ENCODE measurements at regions not wholly inside any gene's neighbourhood (a gene's known extent, or its start where the extent isn't known, plus 50 kb on each side); places are given as distances from the start of the nearest gene placed in this dataset.
"Not testable (repeated sequence)": the region's sequence is repeated elsewhere in the genome, so short reads cannot be mapped to it uniquely, and the experiment has no call there.

GRCh38 chr7:96825285-96825684 is 115.6 kb upstream of the SEM1 start:
- DNase-seq (ENCODE audit: low read depth, low spot score), result no peak
- no peak overlapping the region for H3K27ac ChIP-seq

- no peak for DNase-seq (ENCODE audit: low read depth, low spot score)
- H3K27ac ChIP-seq, result no peak overlapping the region
Measured at GRCh38 chr7:96826089-96826488, 116.4 kb upstream of the SEM1 start.

- H3K27ac ChIP-seq, result no peak overlapping the region
- no peak for DNase-seq (ENCODE audit: low read depth, low spot score)
Measured at GRCh38 chr7:96827701-96828100, 118.1 kb upstream of the SEM1 start.

DNA sequence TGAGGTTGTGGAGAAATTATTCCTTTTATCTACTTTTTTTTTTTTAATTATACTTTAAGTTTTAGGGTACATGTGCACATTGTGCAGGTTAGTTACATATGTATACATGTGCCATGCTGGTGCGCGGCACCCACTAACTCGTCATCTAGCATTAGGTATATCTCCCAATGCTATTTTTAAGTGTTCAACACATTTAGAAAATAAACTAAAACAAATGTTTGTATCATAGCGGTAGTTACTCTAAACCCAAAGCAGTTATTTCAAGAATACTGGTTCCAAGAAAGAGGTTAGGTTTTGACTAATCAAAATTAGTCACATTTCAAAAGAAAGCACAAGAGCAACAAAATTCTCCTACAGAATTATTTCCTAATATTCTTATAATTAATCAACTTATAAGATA is 119.5 kb upstream of the SEM1 start:
- not testable (repeated sequence) for H3K27ac ChIP-seq; DNase-seq (ENCODE audit: low read depth, low spot score)

DNA sequence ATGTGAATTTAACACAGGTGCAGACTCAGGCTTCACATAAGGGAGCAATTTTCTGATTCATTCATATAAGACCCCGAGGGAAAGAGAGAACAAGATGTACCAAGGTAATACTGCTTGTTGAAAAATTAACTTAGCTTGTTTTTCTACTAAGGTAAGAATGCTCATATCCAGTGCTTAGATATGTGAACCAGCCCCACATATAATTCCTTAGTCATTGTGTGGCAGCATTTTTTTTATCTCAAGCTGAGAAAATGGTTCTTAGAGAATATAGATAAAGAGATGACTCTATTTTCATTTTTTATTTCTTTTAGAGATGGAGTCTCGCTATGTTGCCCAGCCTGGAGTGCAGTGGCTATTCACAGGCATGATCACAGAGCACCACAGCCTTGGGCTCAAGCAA is 121.8 kb upstream of the SEM1 start:
- DNase-seq (ENCODE audit: low read depth, low spot score), result no peak

GRCh38 chr7:96832092-96832662 is 122.5 kb upstream of the SEM1 start:
- no peak overlapping the region for H3K27ac ChIP-seq
- DNase-seq (ENCODE audit: low read depth, low spot score), result no peak

More for the DNA sequence above, 121.8 kb upstream of the SEM1 start:
- no peak overlapping the region for H3K27ac ChIP-seq

DNA sequence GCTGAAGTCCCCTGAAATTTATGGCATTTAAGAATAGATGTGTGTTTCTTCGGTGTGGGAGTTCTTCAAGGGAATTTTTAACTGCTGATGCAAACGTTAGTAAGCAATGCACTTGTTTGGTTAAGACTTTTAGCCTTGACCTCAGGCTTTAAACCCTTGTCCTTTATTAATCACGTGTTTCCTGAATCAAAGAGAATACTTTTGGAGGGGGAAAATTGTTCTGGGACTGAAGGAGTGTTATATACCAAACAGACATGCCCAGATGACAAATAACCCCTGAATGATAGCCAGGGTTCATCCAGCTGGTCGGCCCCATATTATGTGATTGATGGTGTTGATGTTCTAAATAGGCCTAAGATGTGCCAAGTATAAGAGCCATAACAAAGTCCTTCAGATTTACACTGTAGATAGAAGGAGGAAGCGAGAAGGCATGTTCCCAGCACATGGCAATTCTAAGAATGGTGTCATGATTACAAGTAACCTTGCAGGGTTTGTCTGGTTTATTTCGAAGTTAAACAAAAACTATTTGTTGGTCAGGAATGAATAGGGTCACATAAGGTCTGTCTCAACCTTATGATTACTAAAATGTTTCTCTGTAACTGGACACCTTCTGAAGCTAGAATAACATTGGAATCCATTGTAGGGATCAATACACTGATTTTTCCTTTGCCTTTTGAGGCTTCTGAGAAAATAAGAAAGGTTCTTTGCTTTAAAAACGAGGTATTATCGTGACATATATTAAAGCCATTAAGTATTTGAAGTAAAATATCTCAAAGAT is 124.2 kb upstream of the SEM1 start:
- H3K27ac ChIP-seq, result peak overlapping the region; percentile 2
- no peak for DNase-seq (ENCODE audit: low read depth, low spot score)

DNA sequence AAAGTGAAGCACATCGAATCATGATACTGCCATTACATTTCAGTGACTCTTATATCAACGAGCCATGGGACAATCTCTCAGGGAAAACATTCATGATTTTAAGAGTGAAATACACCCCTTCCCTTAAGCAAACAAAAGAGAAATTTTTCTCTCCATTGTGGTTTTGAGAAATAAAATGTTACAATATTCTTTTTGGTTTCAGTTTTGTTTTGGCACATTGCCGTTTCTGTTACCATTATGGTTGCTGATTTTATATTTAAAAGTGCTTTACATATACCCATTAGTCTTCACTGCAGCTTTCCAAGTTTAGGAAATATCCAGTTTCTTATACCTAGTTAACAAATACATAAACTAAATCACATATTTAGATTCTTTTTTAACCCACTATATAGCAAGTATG is 126.8 kb upstream of the SEM1 start:
- no peak overlapping the region for H3K27ac ChIP-seq
- no peak for DNase-seq (ENCODE audit: low read depth, low spot score)

DNA sequence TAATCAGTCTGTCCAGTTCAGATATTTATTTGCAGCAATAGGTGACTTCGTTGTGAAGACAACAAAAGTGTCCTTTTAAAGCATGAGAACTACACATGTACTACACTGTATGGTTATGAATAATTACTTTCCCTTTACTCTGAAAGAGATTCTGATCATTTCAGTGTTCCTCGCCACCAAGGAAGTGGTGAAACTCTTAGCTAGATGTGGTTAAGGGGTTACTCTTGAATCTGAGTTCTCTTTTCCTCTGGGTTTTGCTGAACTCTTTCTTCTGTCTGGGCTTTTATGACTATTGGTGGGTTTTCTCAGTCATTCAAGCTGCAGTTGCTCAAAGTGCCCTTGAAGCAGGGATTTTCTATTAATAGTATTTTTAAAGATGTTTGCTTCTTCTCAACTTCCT is 127.9 kb upstream of the SEM1 start:
- no peak overlapping the region for H3K27ac ChIP-seq
- DNase-seq (ENCODE audit: low read depth, low spot score), result no peak

GRCh38 chr7:96838481-96838880 is 128.8 kb upstream of the SEM1 start:
- DNase-seq (ENCODE audit: low read depth, low spot score), result no peak
- H3K27ac ChIP-seq, result no peak overlapping the region

- H3K27ac ChIP-seq, result no peak overlapping the region
- no peak for DNase-seq (ENCODE audit: low read depth, low spot score)
Measured at GRCh38 chr7:96855139-96855538, 145.5 kb upstream of the SEM1 start.

- no peak for DNase-seq (ENCODE audit: low read depth, low spot score)
- H3K27ac ChIP-seq, result no peak overlapping the region
Measured at GRCh38 chr7:96855691-96856090, 146.0 kb upstream of the SEM1 start.

GRCh38 chr7:96869538-96869937 is 135.8 kb upstream of the DLX6 start:
- no peak for DNase-seq (ENCODE audit: low read depth, low spot score)
- no peak overlapping the region for H3K27ac ChIP-seq

GRCh38 chr7:96870185-96870584 is 135.2 kb upstream of the DLX6 start:
- no peak for DNase-seq (ENCODE audit: low read depth, low spot score)
- H3K27ac ChIP-seq, result peak overlapping the region; percentile 54

GRCh38 chr7:96870934-96871333 is 134.4 kb upstream of the DLX6 start:
- H3K27ac ChIP-seq, result peak overlapping the region; percentile 54
- DNase-seq (ENCODE audit: low read depth, low spot score), result no peak

GRCh38 chr7:96887426-96887825 is 117.9 kb upstream of the DLX6 start:
- no peak overlapping the region for H3K27ac ChIP-seq
- peak; percentile 50 for DNase-seq (ENCODE audit: low read depth, low spot score)

DNA sequence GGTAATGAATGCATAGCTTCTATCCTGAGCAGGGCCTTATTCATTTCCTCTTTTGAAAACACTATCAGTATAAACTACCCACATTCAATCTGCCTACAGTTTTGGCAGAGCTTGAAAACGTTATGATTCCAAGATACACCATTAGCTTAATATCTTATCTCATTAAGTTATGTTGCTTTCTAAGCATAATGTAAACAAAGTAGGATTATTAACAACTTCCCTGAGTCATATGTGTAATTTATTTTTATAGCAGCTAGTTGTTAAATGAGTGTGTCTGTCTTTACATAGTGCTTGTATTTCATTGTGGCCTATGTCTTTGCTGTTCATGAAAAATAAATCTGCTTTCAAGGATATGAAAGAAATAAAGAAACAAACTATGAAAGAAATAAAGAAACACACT is 106.2 kb upstream of the DLX6 start:
- no peak for DNase-seq (ENCODE audit: low read depth, low spot score)
- H3K27ac ChIP-seq, result no peak overlapping the region

GRCh38 chr7:96901822-96902445 is 103.4 kb upstream of the DLX6 start:
- DNase-seq (ENCODE audit: low read depth, low spot score), result peak; percentile 34
- H3K27ac ChIP-seq, result no peak overlapping the region

DNA sequence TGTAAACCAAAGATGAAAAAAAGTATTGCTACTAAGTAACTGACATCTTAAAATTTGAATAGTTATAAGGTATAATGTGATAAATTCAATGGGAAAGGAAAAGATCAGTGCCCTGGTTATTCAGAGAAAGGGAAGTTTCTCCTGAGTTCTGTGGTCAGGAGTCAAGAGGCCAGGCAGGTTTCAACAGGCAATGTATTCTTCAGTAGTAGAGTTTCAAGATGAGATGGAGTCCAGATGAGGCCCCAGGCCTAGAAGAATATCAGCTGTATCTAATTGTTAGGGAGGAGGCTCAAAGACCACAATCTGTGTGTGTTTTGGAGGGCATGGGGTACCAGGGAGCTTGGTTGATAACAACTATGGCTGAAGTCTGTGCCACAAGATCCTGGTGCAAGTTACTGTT is 101.4 kb upstream of the DLX6 start:
- DNase-seq (ENCODE audit: low read depth, low spot score), result no peak
- no peak overlapping the region for H3K27ac ChIP-seq

- no peak overlapping the region for H3K27ac ChIP-seq
- DNase-seq (ENCODE audit: low read depth, low spot score), result no peak
Measured at GRCh38 chr7:96910486-96910885, 94.9 kb upstream of the DLX6 start.

DNA sequence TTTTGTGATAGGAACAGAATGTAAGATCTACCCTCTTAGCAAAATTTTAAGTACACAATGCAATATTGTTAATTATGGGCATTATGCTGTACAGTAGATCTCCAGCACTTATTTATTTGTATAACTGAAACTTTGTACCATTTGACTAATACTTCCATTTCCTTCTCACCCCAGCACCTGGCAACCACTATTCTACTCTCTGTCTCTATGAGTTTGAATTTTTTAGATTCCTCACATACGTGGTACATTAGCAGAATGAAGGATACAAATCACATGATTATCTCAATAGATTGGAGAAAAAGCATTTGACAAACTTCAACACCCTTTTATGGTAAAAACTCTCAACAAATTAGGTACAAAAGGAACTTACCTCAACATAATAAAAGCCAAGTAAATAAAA is 90.3 kb upstream of the DLX6 start:
- H3K27ac ChIP-seq, result no peak overlapping the region
- DNase-seq (ENCODE audit: low read depth, low spot score), result no peak

- DNase-seq (ENCODE audit: low read depth, low spot score), result no peak
- no peak overlapping the region for H3K27ac ChIP-seq
Measured at GRCh38 chr7:96920064-96920463, 85.3 kb upstream of the DLX6 start.
